ENCODE measurements at regions not wholly inside any gene's neighbourhood (a gene's known extent, or its start where the extent isn't known, plus 50 kb on each side); places are given as distances from the start of the nearest gene placed in this dataset.

GRCh38 chr4:23741681-23742191 is 148.1 kb downstream of the PPARGC1A start:
- BruUV-seq (replicated peaks) = no TSS peak
- CTCF ChIA-PET = no interaction called here
- Mint-ChIP-seq H3K4me1 (ENCODE audit: insufficient read depth, unreplicated experiment) (no peaks in the 10 kb centered on the region), H3K27me3 (ENCODE audit: insufficient read depth, unreplicated experiment) (no peaks in the 10 kb centered on the region), H3K36me3 (ENCODE audit: insufficient read depth, unreplicated experiment) (no peaks in the 10 kb centered on the region), H3K27ac (ENCODE audit: low read depth, unreplicated experiment) (no peak overlapping the region), H3K9me3 (ENCODE audit: unreplicated experiment) (no peaks in the 10 kb centered on the region), H3K4me3 (ENCODE audit: unreplicated experiment) (no peak overlapping the region)
- TF ChIP-seq, protein P1, sequence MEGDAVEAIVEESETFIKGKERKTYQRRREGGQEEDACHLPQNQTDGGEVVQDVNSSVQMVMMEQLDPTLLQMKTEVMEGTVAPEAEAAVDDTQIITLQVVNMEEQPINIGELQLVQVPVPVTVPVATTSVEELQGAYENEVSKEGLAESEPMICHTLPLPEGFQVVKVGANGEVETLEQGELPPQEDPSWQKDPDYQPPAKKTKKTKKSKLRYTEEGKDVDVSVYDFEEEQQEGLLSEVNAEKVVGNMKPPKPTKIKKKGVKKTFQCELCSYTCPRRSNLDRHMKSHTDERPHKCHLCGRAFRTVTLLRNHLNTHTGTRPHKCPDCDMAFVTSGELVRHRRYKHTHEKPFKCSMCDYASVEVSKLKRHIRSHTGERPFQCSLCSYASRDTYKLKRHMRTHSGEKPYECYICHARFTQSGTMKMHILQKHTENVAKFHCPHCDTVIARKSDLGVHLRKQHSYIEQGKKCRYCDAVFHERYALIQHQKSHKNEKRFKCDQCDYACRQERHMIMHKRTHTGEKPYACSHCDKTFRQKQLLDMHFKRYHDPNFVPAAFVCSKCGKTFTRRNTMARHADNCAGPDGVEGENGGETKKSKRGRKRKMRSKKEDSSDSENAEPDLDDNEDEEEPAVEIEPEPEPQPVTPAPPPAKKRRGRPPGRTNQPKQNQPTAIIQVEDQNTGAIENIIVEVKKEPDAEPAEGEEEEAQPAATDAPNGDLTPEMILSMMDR (IDR thresholded peaks at IDR 0.05; ENCODE audit: unreplicated experiment) = no peak
- POLR2A ChIA-PET = no interaction called here
- intact Hi-C loops (cut with micrococcal nuclease) = no loop called here
- DNase-seq (ENCODE audit: unreplicated experiment) = no peak

DNA sequence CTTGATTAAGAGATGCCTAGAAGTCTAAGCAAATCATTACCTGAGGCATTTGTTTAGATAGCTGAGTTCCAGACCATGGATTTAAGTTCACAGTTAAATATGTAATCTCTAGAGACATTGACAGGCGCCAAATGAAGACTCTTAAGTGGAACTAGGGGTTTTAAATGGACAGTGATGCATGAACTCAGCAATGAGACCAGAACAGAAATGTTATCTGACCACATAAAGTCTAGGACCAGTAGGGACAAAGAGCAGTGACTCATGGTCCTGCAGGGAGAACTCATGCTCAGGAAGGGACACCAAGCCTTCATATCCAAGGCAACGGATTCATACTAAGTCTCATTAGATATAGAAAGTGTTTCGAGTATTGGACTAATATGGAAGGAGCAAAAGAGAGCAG is 152.3 kb downstream of the PPARGC1A start:
- no peak for DNase-seq (ENCODE audit: unreplicated experiment)
- CTCF ChIA-PET = no interaction called here
- Mint-ChIP-seq H3K4me1 (ENCODE audit: insufficient read depth, unreplicated experiment) (no peaks in the 10 kb centered on the region), H3K4me3 (ENCODE audit: unreplicated experiment) (no peak overlapping the region), H3K27me3 (ENCODE audit: insufficient read depth, unreplicated experiment) (no peaks in the 10 kb centered on the region), H3K36me3 (ENCODE audit: insufficient read depth, unreplicated experiment) (no peaks in the 10 kb centered on the region), H3K27ac (ENCODE audit: low read depth, unreplicated experiment) (no peak overlapping the region), H3K9me3 (ENCODE audit: unreplicated experiment) (no peaks in the 10 kb centered on the region)
- BruUV-seq (replicated peaks) = no TSS peak
- intact Hi-C loops (cut with micrococcal nuclease) = no loop called here
- TF ChIP-seq, protein P1 (IDR thresholded peaks at IDR 0.05; ENCODE audit: unreplicated experiment) = no peak
- POLR2A ChIA-PET = interaction anchor here (0.6 kb wide), 1 partner anchor 252 kb away, joined by 4 read pairs; no protein-coding TSS in a partner anchor

GRCh38 chr4:23736466-23736865 is 153.4 kb downstream of the PPARGC1A start:
- no peak for DNase-seq (ENCODE audit: unreplicated experiment)
- POLR2A ChIA-PET = no interaction called here
- H3K9me3 Mint-ChIP-seq (ENCODE audit: unreplicated experiment) = no peaks in the 10 kb centered on the region
- no peak overlapping the region for H3K27ac Mint-ChIP-seq (ENCODE audit: low read depth, unreplicated experiment)
- TF ChIP-seq, protein P1 (IDR thresholded peaks at IDR 0.05; ENCODE audit: unreplicated experiment) = no peak
- H3K4me3 Mint-ChIP-seq (ENCODE audit: unreplicated experiment) = no peak overlapping the region
- H3K4me1 Mint-ChIP-seq (ENCODE audit: insufficient read depth, unreplicated experiment) = no peaks in the 10 kb centered on the region
- no TSS peak for BruUV-seq (replicated peaks)
- CTCF ChIA-PET = no interaction called here
- no peaks in the 10 kb centered on the region for H3K27me3 Mint-ChIP-seq (ENCODE audit: insufficient read depth, unreplicated experiment)
- H3K36me3 Mint-ChIP-seq (ENCODE audit: insufficient read depth, unreplicated experiment) = no peaks in the 10 kb centered on the region
- intact Hi-C loops (cut with micrococcal nuclease) = no loop called here

DNA sequence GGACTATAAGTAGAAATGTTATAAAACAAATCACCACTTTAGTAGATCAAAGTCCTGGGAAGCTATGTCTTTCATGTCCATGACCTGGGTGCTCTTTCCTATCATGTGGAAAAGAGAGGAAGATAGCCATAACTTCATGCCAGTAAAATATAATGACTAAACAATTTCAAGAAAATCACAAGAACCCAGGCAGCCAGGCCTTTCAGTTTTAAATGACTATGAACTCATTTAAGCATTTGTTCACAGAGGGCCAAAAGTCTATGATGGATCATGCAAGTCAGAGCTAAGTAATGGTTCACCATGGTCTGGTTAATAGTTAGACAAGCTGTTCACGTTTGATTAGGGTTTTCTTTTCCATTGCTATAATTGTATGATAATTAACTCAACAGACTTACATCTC is 155.8 kb downstream of the PPARGC1A start:
- CTCF ChIA-PET = interaction anchor here (0.5 to 1.5 kb wide), 5 partner anchors 17 to 576 kb away, joined by 3 to 9 read pairs (median 3); no protein-coding TSS in a partner anchor
- H3K27ac Mint-ChIP-seq (ENCODE audit: low read depth, unreplicated experiment) = no peak overlapping the region
- DNase-seq (ENCODE audit: unreplicated experiment) = no peak
- no peaks in the 10 kb centered on the region for H3K36me3 Mint-ChIP-seq (ENCODE audit: insufficient read depth, unreplicated experiment)
- H3K4me1 Mint-ChIP-seq (ENCODE audit: insufficient read depth, unreplicated experiment) = peaks cover 5% of the 10 kb centered on the region
- intact Hi-C loops (cut with micrococcal nuclease) = no loop called here
- H3K4me3 Mint-ChIP-seq (ENCODE audit: unreplicated experiment) = no peak overlapping the region
- H3K9me3 Mint-ChIP-seq (ENCODE audit: unreplicated experiment) = no peaks in the 10 kb centered on the region
- no TSS peak for BruUV-seq (replicated peaks)
- no peaks in the 10 kb centered on the region for H3K27me3 Mint-ChIP-seq (ENCODE audit: insufficient read depth, unreplicated experiment)
- TF ChIP-seq, protein P1 (IDR thresholded peaks at IDR 0.05; ENCODE audit: unreplicated experiment) = no peak
- POLR2A ChIA-PET = no interaction called here
